BLaER1 (cell line): ENCODE measurements at regions not wholly inside any gene's neighbourhood (a gene's known extent, or its start where the extent isn't known, plus 50 kb on each side); places are given as distances from the start of the nearest gene placed in this dataset.

Experiments used
- H3K27ac ChIP-seq: shearing (Covaris generic); formaldehyde crosslinking; 2 replicates; pipeline ENCODE4 v1.8.1; 2022
- H3K27me3 ChIP-seq: shearing (Covaris generic); formaldehyde crosslinking; 2 replicates; pipeline ENCODE4 v1.8.1; 2022
- H3K36me3 ChIP-seq: shearing (Covaris generic); formaldehyde crosslinking; 2 replicates; pipeline ENCODE4 v1.8.1; 2022
- H3K4me1 ChIP-seq: shearing (Covaris generic); formaldehyde crosslinking; 2 replicates; pipeline ENCODE4 v1.8.1; 2022
- H3K4me2 ChIP-seq: shearing (Covaris generic); formaldehyde crosslinking; 2 replicates; pipeline ENCODE4 v1.8.1; 2022
- H3K4me3 ChIP-seq: shearing (Covaris generic); formaldehyde crosslinking; 2 replicates; pipeline ENCODE4 v1.8.1; 2022
- H3K9ac ChIP-seq: shearing (Covaris generic); formaldehyde crosslinking; 2 replicates; pipeline ENCODE4 v1.8.1; 2022
- H3K9me3 ChIP-seq: shearing (Covaris generic); formaldehyde crosslinking; 2 replicates; pipeline ENCODE4 v1.8.1; 2022
- H4K20me1 ChIP-seq: shearing (Covaris generic); formaldehyde crosslinking; 2 replicates; pipeline ENCODE4 v1.8.1; 2022
- Cebpa-rat ChIP-seq: shearing (Covaris generic); IDR thresholded peaks from 2 replicates; pipeline ENCODE4 v1.8.1; 2022

DNA sequence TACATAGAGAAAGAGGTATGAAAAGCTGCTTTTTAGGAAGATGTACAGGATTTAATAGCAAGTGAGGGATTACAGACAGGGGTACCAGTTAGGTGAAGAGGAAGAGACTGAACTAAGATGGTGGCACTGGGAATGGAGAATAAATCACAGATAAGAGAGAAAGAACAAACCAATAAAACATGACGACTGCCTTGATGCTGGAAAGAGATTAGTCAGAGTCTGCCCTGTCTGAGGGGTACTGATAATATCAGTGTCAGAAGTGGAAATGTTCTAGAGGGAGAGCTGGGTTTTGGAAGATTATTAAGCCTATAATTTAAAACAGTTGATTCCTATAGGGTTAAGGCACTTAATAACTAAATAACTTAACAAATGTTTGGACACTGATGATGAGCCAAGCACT lies 77.7 kb downstream of the NR2F1 start:
- H3K36me3 ChIP-seq: no peaks in the 10 kb centered on the region
- no peaks in the 10 kb centered on the region for H4K20me1 ChIP-seq
- no peak overlapping the region for H3K4me2 ChIP-seq
- no peak for TF ChIP-seq Cebpa-rat
- no peaks in the 10 kb centered on the region for H3K27me3 ChIP-seq
- no peak overlapping the region for H3K4me3 ChIP-seq
- H3K9ac ChIP-seq: no peak overlapping the region
- H3K9me3 ChIP-seq: no peaks in the 10 kb centered on the region
- no peak overlapping the region for H3K27ac ChIP-seq
- no peaks in the 10 kb centered on the region for H3K4me1 ChIP-seq

GRCh38 chr5:93658044-93658443 lies 75.0 kb downstream of the NR2F1 start:
- no peak overlapping the region for H3K9ac ChIP-seq
- TF ChIP-seq Cebpa-rat: no peak
- H3K27ac ChIP-seq: no peak overlapping the region
- no peaks in the 10 kb centered on the region for H3K36me3 ChIP-seq
- no peaks in the 10 kb centered on the region for H3K4me1 ChIP-seq
- no peaks in the 10 kb centered on the region for H3K9me3 ChIP-seq
- H3K27me3 ChIP-seq: no peaks in the 10 kb centered on the region
- H4K20me1 ChIP-seq: no peaks in the 10 kb centered on the region
- no peak overlapping the region for H3K4me3 ChIP-seq
- no peak overlapping the region for H3K4me2 ChIP-seq

DNA sequence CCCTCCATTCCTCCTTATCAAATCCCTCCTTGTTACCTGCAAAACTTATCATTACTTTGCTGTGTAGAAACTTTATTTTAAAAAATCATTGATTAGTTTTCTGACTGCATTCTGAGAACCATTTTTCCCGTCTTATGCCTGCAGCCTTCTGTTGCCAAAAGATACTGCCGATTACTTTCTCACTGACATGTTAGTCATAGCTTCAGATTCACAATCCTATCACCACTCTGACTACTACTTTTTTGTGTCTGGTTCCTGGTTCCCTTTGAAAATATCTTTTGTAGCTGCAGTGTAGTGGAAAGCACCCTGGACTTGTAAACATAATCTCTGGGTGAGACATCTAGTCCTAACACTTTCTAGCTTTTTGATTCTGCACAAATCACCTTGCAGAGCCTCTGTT lies 71.7 kb downstream of the NR2F1 start:
- Histone ChIP-seq H3K27ac (no peak overlapping the region), H3K9me3 (peaks cover 5% of the 10 kb centered on the region), H4K20me1 (no peaks in the 10 kb centered on the region), H3K27me3 (no peaks in the 10 kb centered on the region), H3K4me1 (peaks cover 10% of the 10 kb centered on the region), H3K36me3 (no peaks in the 10 kb centered on the region), H3K4me2 (no peak overlapping the region), H3K4me3 (no peak overlapping the region), H3K9ac (no peak overlapping the region)
- TF ChIP-seq Cebpa-rat: no peak

DNA sequence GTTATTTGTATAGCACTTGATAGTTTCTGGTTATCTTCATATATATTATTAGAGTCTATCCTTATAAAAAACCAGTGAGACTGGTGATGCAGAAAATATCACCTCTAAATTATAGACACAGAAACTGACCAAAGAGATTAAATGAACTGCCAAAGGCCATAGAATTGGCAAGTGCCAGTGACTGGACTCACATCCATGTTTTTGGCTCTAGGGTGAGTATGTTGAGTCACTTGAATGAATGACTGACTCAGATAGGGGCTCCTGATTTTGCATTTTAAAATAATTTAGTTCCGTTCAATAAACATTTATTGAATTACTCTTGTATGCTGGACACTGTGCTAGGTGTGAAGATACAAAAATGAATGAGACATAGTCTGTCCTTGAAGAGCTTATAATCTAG lies 70.7 kb downstream of the NR2F1 start:
- Histone ChIP-seq H3K9ac (no peak overlapping the region), H3K36me3 (no peaks in the 10 kb centered on the region), H3K4me3 (no peak overlapping the region), H3K9me3 (peaks cover 10% of the 10 kb centered on the region), H3K27ac (no peak overlapping the region), H3K4me1 (peaks cover 14% of the 10 kb centered on the region), H4K20me1 (no peaks in the 10 kb centered on the region), H3K4me2 (no peak overlapping the region), H3K27me3 (no peaks in the 10 kb centered on the region)
- TF ChIP-seq Cebpa-rat: no peak

- no peaks in the 10 kb centered on the region for H3K27me3 ChIP-seq
- no peak overlapping the region for H3K4me2 ChIP-seq
- H3K9ac ChIP-seq: no peak overlapping the region
- H4K20me1 ChIP-seq: no peaks in the 10 kb centered on the region
- H3K9me3 ChIP-seq: peaks cover 10% of the 10 kb centered on the region
- TF ChIP-seq Cebpa-rat: no peak
- peaks cover 14% of the 10 kb centered on the region for H3K4me1 ChIP-seq
- H3K27ac ChIP-seq: peak overlapping the region; percentile 32; the same call in 1 of the 2 replicates
- H3K4me3 ChIP-seq: no peak overlapping the region
- no peaks in the 10 kb centered on the region for H3K36me3 ChIP-seq
Measured at GRCh38 chr5:93649234-93649900, 66.3 kb downstream of the NR2F1 start.

GRCh38 chr5:93644760-93645159 lies 61.7 kb downstream of the NR2F1 start:
- peaks cover 5% of the 10 kb centered on the region for H3K4me1 ChIP-seq
- no peak overlapping the region for H3K9ac ChIP-seq
- no peak overlapping the region for H3K27ac ChIP-seq
- peaks cover 6% of the 10 kb centered on the region; the same call in 1 of the 2 replicates for H3K9me3 ChIP-seq
- H3K4me3 ChIP-seq: no peak overlapping the region
- H4K20me1 ChIP-seq: no peaks in the 10 kb centered on the region
- H3K27me3 ChIP-seq: no peaks in the 10 kb centered on the region
- H3K4me2 ChIP-seq: no peak overlapping the region
- H3K36me3 ChIP-seq: no peaks in the 10 kb centered on the region
- TF ChIP-seq Cebpa-rat: no peak
